GM23338 (cell line): ENCODE measurements at regions not wholly inside any gene's neighbourhood (a gene's known extent, or its start where the extent isn't known, plus 50 kb on each side); places are given as distances from the start of the nearest gene placed in this dataset.

ENCODE experiments used
- CTCF ChIP-seq, 2 experiments: fragments of 200-600 bp in 1 of 2; sonication (generic) in 1 of 2; conservative IDR thresholded peaks; 2 replicates each; pipeline versions ENCODE4 v1.5.1 to v1.6.1; 2016 to 2017; ENCODE audit warnings: antibody characterized with exemption in 2 of 2, low read depth in 2 of 2, mild to moderate bottlenecking in 2 of 2, moderate library complexity in 1 of 2
- EZH2 ChIP-seq: fragments of 200-600 bp; sonication (generic); IDR thresholded peaks from one replicate; pipeline ENCODE4 v1.8.0; 2017; ENCODE audit warnings: antibody characterized with exemption, mild to moderate bottlenecking, low read depth; ENCODE audit not compliant: unreplicated experiment
- EZH2phosphoT487 ChIP-seq: fragments of 200-600 bp; sonication (generic); IDR thresholded peaks from one replicate; pipeline ENCODE4 v1.8.1; 2018; ENCODE audit warnings: antibody characterized with exemption; ENCODE audit not compliant: unreplicated experiment
- REST ChIP-seq: IDR thresholded peaks from one replicate; pipeline ENCODE4 v1.6.1; 2018; ENCODE audit warnings: antibody characterized with exemption; ENCODE audit not compliant: unreplicated experiment

GRCh38 chr2:195057001-195057400 lies 600.0 kb upstream of the SLC39A10 start:
- TF ChIP-seq EZH2 = no peak
- TF ChIP-seq CTCF (conservative IDR thresholded peaks at IDR 0.05; ENCODE audit: low read depth in 2 of 2) = no peak
- TF ChIP-seq EZH2phosphoT487 = no peak
- TF ChIP-seq REST = no peak
